HCT116 (cell line): ENCODE measurements at regions not wholly inside any gene's neighbourhood (a gene's known extent, or its start where the extent isn't known, plus 50 kb on each side); places are given as distances from the start of the nearest gene placed in this dataset.

Experiments used
- ATAC-seq: fragments of 200-7000 bp; cut with Tn5 transposase; 2 replicates; pipeline ENCODE4 v1.9.1; 2020; ENCODE audit warnings: mild to moderate bottlenecking, moderate library complexity
- BruUV-seq: library from RNA; stranded (reverse); fragments of 400-500 nt; replicated peaks from 2 replicates; lab custom pipeline; 2021; lab: Mats Ljungman, UMichigan
- CTCF ChIA-PET: fragments of 300-600 bp; sonication (Branson Sonifier 250); formaldehyde crosslinking; loops from one replicate; lab custom pipeline; 2021; ENCODE audit warnings: antibody characterized with exemption; lab: Charles Lee
- POLR2A ChIA-PET: fragments of 300-600, 350-600 bp; sonication (Branson Sonifier 250); formaldehyde crosslinking; loops from one replicate; lab custom pipeline; 2021; ENCODE audit warnings: antibody characterized with exemption; lab: Charles Lee
- RAD21 ChIA-PET, 2 experiments: fragments of 300-600 bp; sonication (Branson Sonifier 250); formaldehyde crosslinking; loops; one replicate each; lab custom pipeline; 2023; ENCODE audit warnings: low total read pairs in 2 of 2; ENCODE audit not compliant: uncharacterized antibody in 2 of 2, unreplicated experiment in 2 of 2, low non-redundant PET in 1 of 2; lab: Charles Lee
- DNase-seq: peaks from one replicate; pipeline ENCODE4 v3.0.0-alpha.2; 2010; ENCODE audit warnings: low read depth, low spot score
- H2AFZ ChIP-seq: fragments of 200-600 bp; shearing (Covaris generic), sonication (generic); 2 replicates; pipeline ENCODE4 v1.6.1; 2017; ENCODE audit warnings: low read depth, mixed run types, mixed read lengths, antibody characterized with exemption, low read length; ENCODE audit not compliant: poor library complexity, severe bottlenecking
- H3K27ac ChIP-seq: 2 replicates; pipeline ENCODE4 v1.5.1; 2012; ENCODE audit warnings: low read depth, low read length
- H3K27me3 ChIP-seq: fragments of 200-600 bp; sonication (generic); 2 replicates; pipeline ENCODE4 v1.6.1; 2016; ENCODE audit warnings: mixed run types, low read length, mixed read lengths; ENCODE audit not compliant: insufficient read depth
- H3K36me3 ChIP-seq, 2 experiments: fragments of 200-500 bp in 1 of 2; fragments of 200-600 bp in 1 of 2; sonication (Bioruptor generic) in 1 of 2; sonication (generic) in 1 of 2; 2 replicates each; pipeline versions ENCODE4 v1.5.1 to v1.6.1; 2014 to 2016; ENCODE audit warnings: low read length in 2 of 2, inconsistent platforms in 1 of 2, mixed read lengths in 1 of 2, mixed run types in 1 of 2; ENCODE audit not compliant: insufficient read depth in 2 of 2, control insufficient read depth in 1 of 2
- H3K4me1 ChIP-seq, 2 experiments: fragments of 200-600 bp in 1 of 2; sonication (generic) in 1 of 2; 2 replicates each; pipeline versions ENCODE4 v1.5.1 to v1.6.1; 2012 to 2017; ENCODE audit warnings: low read length in 2 of 2, inconsistent platforms in 1 of 2, mild to moderate bottlenecking in 1 of 2, mixed read lengths in 1 of 2, mixed run types in 1 of 2, moderate library complexity in 1 of 2; ENCODE audit not compliant: insufficient read depth in 2 of 2, control insufficient read depth in 1 of 2
- H3K4me2 ChIP-seq: fragments of 200-600 bp; sonication (generic); 2 replicates; pipeline ENCODE4 v1.6.1; 2017; ENCODE audit warnings: mixed run types, low read length, mixed read lengths
- H3K4me3 ChIP-seq, 2 experiments: fragments of 200-600 bp in 1 of 2; sonication (generic) in 1 of 2; replicated peaks in 1 of 2; 2 replicates each; pipeline ENCODE4 v1.5.1; 2011 to 2016; ENCODE audit warnings: low read length in 2 of 2, control low read depth in 1 of 2, low read depth in 1 of 2, mild to moderate bottlenecking in 1 of 2, mixed read lengths in 1 of 2, mixed run types in 1 of 2
- H3K79me2 ChIP-seq: fragments of 200-600 bp; sonication (generic); 2 replicates; pipeline ENCODE4 v1.6.1; 2017; ENCODE audit warnings: mild to moderate bottlenecking, mixed run types, low read length, moderate library complexity, mixed read lengths; ENCODE audit not compliant: insufficient read depth
- H3K9ac ChIP-seq: fragments of 200-600 bp; sonication (generic); 2 replicates; pipeline ENCODE4 v1.6.1; 2016; ENCODE audit warnings: low read length, mixed read lengths
- H3K9me2 ChIP-seq: fragments of 200-600 bp; sonication (generic), shearing (Covaris generic); 2 replicates; pipeline ENCODE4 v1.6.1; 2017; ENCODE audit warnings: mixed run types, mild to moderate bottlenecking, moderate library complexity; ENCODE audit not compliant: insufficient read depth
- H3K9me3 ChIP-seq, 2 experiments: fragments of 200-500 bp in 1 of 2; fragments of 200-600 bp in 1 of 2; sonication (Bioruptor generic) in 1 of 2; sonication (generic) in 1 of 2; 2 replicates each; pipeline ENCODE4 v1.6.1; 2014 to 2017; ENCODE audit warnings: low read length in 2 of 2, mixed read lengths in 2 of 2, inconsistent platforms in 1 of 2, low read depth in 1 of 2, mild to moderate bottlenecking in 1 of 2, mixed run types in 1 of 2, moderate library complexity in 1 of 2; ENCODE audit not compliant: control insufficient read depth in 1 of 2, insufficient read depth in 1 of 2
- H4K20me1 ChIP-seq: fragments of 200-600 bp; sonication (generic), shearing (Covaris generic); 2 replicates; pipeline ENCODE4 v1.6.1; 2017; ENCODE audit warnings: mixed run types, mild to moderate bottlenecking, moderate library complexity; ENCODE audit not compliant: insufficient read depth
- ATF3 ChIP-seq: IDR thresholded peaks from 2 replicates; pipeline ENCODE4 v1.6.1; 2012
- CBX3 ChIP-seq: IDR thresholded peaks from 2 replicates; pipeline ENCODE4 v1.6.1; 2012; ENCODE audit warnings: low read depth
- CTCF ChIP-seq, 3 experiments: fragments of 200-600 bp in 1 of 3; sonication (generic) in 1 of 3; IDR thresholded peaks in 2 of 3; conservative IDR thresholded peaks in 1 of 3; 2 replicates each; pipeline ENCODE4 v1.5.1; 2012 to 2017; ENCODE audit warnings: low read depth in 2 of 3, low read length in 2 of 3, antibody characterized with exemption in 1 of 3, borderline replicate concordance in 1 of 3, control low read depth in 1 of 3, mild to moderate bottlenecking in 1 of 3, mixed read lengths in 1 of 3, mixed run types in 1 of 3, moderate library complexity in 1 of 3; ENCODE audit not compliant: insufficient read depth in 1 of 3
- EZH2 ChIP-seq: fragments of 200-600 bp; sonication (generic); IDR thresholded peaks from 2 replicates; pipeline ENCODE4 v1.6.1; 2017; ENCODE audit warnings: antibody characterized with exemption, mixed run types
- EZH2phosphoT487 ChIP-seq: fragments of 200-600 bp; IDR thresholded peaks from 2 replicates; pipeline ENCODE4 v1.6.1; 2018; ENCODE audit warnings: antibody characterized with exemption, borderline replicate concordance
- FOSL1 ChIP-seq: IDR thresholded peaks from 2 replicates; pipeline ENCODE4 v1.6.1; 2012; ENCODE audit warnings: low read depth
- JUND ChIP-seq: IDR thresholded peaks from 2 replicates; pipeline ENCODE4 v1.6.1; 2012
- MAX ChIP-seq: IDR thresholded peaks from 2 replicates; pipeline ENCODE4 v1.6.1; 2012
- RAD21 ChIP-seq: IDR thresholded peaks from 2 replicates; pipeline ENCODE4 v1.6.1; 2012; ENCODE audit warnings: low read depth, mild to moderate bottlenecking
- SIN3A ChIP-seq: IDR thresholded peaks from 2 replicates; pipeline ENCODE4 v1.6.1; 2012; ENCODE audit warnings: low read depth
- SP1 ChIP-seq: IDR thresholded peaks from 2 replicates; pipeline ENCODE4 v1.6.1; 2012; ENCODE audit warnings: low read depth
- TCF7L2 ChIP-seq: IDR thresholded peaks from 2 replicates; pipeline ENCODE4 v1.7.0; 2011; ENCODE audit warnings: borderline replicate concordance, inconsistent platforms; ENCODE audit not compliant: insufficient read depth, insufficient read length; ENCODE audit errors: extremely low read depth
- ZBTB33 ChIP-seq: IDR thresholded peaks from 2 replicates; pipeline ENCODE4 v1.6.1; 2011; ENCODE audit warnings: mild to moderate bottlenecking, low read length, moderate library complexity; ENCODE audit not compliant: insufficient replicate concordance; ENCODE audit errors: extremely low read depth
- intact Hi-C: fragments of 100-400 bp; cut with micrococcal nuclease; formaldehyde crosslinking; loops from 2 replicates; pipeline ENCODE4 v1.10.0; 2022
- TF ChIP-seq, protein P1 (sequence below): IDR thresholded peaks from 2 replicates; pipeline ENCODE4 v1.6.1; 2012; ENCODE audit warnings: low read depth

DNA sequence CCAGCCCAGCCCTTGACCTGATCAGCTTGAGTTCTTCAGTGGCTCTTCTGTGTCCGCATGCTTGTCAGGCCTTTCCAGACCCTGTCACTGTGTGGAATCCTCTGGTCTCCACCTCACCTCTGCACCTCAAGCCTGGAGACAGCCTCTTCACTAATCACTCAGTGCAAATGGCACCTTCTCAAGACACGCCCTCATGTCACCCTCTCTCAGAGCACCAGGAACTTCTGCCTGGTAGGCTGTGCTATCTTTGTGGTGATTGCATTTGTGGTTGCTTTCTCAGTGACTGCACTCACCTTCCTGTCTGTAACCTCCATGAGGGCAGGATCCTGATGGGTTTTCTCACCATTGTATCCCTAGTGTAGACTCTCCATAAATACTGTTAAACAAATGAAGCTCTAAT lies 435.2 kb upstream of the CDH4 start:
- RAD21 ChIA-PET, result no interaction called here
- intact Hi-C loops, result no loop called here
- no peak overlapping the region for H3K4me3 ChIP-seq
- no peak overlapping the region for H3K9ac ChIP-seq
- H3K9me2 ChIP-seq, result no peaks in the 10 kb centered on the region
- ATAC-seq, result no peak
- H3K79me2 ChIP-seq, result no peaks in the 10 kb centered on the region
- peaks cover 13 to 40% of the 10 kb centered on the region in 2 experiments; a peak in 3 of 4 replicates for H3K9me3 ChIP-seq
- POLR2A ChIA-PET, result no interaction called here
- H3K27me3 ChIP-seq, result no peaks in the 10 kb centered on the region
- no peaks in the 10 kb centered on the region for H3K36me3 ChIP-seq
- H3K27ac ChIP-seq, result no peak overlapping the region
- no peak for DNase-seq
- no peak overlapping the region for H3K4me2 ChIP-seq
- H3K4me1 ChIP-seq, result no peaks in the 10 kb centered on the region
- no peaks in the 10 kb centered on the region for H4K20me1 ChIP-seq
- TF ChIP-seq ZBTB33, result no peak
- no peak for TF ChIP-seq JUND
- no peak for TF ChIP-seq EZH2
- no peak for TF ChIP-seq MAX
- no peak for TF ChIP-seq RAD21
- no peak for TF ChIP-seq ATF3
- no peak for TF ChIP-seq EZH2phosphoT487
- TF ChIP-seq SP1, result no peak
- no peak for TF ChIP-seq CTCF (IDR thresholded peaks at IDR 0.05 in 2 of 3, conservative IDR thresholded peaks at IDR 0.05 in 1 of 3; ENCODE audit: borderline replicate concordance in 1 of 3, insufficient read depth in 1 of 3, low read depth in 2 of 3, low read length in 2 of 3)
- TF ChIP-seq CBX3, result no peak
- TF ChIP-seq, protein P1, sequence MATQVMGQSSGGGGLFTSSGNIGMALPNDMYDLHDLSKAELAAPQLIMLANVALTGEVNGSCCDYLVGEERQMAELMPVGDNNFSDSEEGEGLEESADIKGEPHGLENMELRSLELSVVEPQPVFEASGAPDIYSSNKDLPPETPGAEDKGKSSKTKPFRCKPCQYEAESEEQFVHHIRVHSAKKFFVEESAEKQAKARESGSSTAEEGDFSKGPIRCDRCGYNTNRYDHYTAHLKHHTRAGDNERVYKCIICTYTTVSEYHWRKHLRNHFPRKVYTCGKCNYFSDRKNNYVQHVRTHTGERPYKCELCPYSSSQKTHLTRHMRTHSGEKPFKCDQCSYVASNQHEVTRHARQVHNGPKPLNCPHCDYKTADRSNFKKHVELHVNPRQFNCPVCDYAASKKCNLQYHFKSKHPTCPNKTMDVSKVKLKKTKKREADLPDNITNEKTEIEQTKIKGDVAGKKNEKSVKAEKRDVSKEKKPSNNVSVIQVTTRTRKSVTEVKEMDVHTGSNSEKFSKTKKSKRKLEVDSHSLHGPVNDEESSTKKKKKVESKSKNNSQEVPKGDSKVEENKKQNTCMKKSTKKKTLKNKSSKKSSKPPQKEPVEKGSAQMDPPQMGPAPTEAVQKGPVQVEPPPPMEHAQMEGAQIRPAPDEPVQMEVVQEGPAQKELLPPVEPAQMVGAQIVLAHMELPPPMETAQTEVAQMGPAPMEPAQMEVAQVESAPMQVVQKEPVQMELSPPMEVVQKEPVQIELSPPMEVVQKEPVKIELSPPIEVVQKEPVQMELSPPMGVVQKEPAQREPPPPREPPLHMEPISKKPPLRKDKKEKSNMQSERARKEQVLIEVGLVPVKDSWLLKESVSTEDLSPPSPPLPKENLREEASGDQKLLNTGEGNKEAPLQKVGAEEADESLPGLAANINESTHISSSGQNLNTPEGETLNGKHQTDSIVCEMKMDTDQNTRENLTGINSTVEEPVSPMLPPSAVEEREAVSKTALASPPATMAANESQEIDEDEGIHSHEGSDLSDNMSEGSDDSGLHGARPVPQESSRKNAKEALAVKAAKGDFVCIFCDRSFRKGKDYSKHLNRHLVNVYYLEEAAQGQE, result no peak
- no peak for TF ChIP-seq SIN3A
- no peak for TF ChIP-seq TCF7L2
- no peak for TF ChIP-seq FOSL1
- CTCF ChIA-PET, result no interaction called here
- no TSS peak for BruUV-seq
- no peak overlapping the region for H2AFZ ChIP-seq
